Cerebellar nuclear complex (tissue), 1 donor: ENCODE measurements at regions not wholly inside any gene's neighbourhood (a gene's known extent, or its start where the extent isn't known, plus 50 kb on each side); places are given as distances from the start of the nearest gene placed in this dataset.
A peak's percentile ranks its signal among the peaks of the same experiment; 100 is the strongest.

Source experiments
- DNase-seq, 2 experiments: peaks; one replicate each; lab custom pipeline; 2025; lab: John Stamatoyannopoulos, UW

DNA sequence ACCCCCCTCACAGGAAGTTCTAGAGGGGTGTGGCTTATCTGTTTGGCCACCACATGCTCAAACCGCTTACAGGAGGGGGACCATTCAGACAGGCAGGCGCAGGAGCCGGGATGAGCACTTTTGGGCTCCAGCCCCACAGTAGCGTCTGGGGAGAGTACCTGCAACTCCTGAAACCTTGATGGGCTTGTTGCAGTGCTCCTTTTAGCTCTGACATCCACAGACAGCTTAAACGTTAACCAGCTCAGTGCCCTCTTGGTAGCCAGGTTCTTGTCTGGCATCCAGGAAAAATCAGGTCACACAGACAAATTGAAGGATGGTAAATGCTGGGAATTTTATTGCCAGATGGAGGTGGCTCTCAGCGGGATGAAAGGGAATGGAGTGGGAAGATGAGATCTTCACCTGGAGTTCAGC lies 326.3 kb downstream of the ETS1 start:
- peak in 1 of 2 experiments; percentile 60 for DNase-seq

DNA sequence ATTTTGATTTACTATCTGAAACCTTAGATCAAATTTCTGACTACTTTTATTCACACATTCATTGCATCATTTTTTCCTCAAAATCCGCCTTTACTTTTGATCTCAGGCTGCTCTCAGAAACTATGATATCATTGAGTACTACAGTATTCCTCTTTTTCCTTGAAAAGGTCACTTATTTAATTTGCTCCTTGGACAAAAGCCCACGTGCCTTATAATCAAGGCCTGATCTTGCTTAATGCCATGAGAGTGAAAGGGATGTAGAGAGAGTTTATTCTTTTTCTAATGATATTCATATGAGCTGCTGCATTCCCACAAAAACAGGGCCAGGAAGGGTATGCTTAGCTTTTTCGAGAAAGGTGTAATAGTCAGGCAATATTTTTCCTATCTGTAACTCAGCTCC lies 327.0 kb downstream of the ETS1 start:
- no peak for DNase-seq

DNA sequence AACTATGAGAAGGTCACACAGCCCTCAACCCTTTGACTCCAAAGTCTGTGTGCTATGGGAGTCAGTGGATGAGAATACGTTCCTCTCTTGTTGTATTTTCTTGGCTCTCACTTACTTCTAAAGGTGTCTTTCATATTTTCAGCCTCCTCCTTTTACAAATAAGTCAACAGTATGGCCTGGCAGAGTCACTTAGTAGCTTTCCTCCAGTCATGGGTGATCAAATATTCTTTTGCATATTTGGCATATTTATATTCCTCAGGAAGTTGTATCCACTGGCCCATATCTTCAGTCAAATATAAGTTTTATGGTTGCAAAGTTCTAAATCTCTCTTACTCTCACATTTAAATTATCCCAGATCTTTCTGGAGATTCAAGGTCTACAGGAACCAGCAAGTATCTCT lies 327.5 kb downstream of the ETS1 start:
- no peak for DNase-seq

- DNase-seq: no peak
These were observed 332.4 kb downstream of the ETS1 start for GRCh38 chr11:128254941-128255340.

- no peak for DNase-seq
These were observed 336.2 kb downstream of the ETS1 start for GRCh38 chr11:128251140-128251539.

- no peak for DNase-seq
These were observed 336.9 kb downstream of the ETS1 start for GRCh38 chr11:128250482-128250881.

GRCh38 chr11:128246810-128247594 lies 340.4 kb downstream of the ETS1 start:
- DNase-seq: no peak

GRCh38 chr11:128246364-128246801 lies 341.0 kb downstream of the ETS1 start:
- DNase-seq: no peak

GRCh38 chr11:128244871-128245270 lies 342.5 kb downstream of the ETS1 start:
- DNase-seq: no peak

GRCh38 chr11:128242451-128242850 lies 344.9 kb downstream of the ETS1 start:
- no peak for DNase-seq

DNA sequence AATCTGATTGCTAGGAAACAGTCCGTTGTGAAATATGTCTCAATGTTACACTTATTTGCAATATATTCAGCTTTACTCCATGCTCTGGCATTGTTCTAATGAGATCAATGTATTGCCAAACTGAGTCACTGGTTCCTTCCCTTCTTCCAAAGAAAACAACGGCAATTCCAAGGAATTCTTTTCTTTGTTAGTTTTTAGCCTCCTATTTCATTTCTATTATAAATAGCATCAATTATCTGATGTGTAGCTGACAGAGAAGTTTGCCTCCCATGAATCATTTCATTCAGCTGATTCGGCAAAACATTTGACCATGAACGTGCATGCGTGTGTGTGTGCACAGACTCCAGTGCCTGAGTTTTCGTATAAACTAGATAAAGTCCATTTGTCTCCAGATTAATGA lies 346.8 kb downstream of the ETS1 start:
- no peak for DNase-seq

DNA sequence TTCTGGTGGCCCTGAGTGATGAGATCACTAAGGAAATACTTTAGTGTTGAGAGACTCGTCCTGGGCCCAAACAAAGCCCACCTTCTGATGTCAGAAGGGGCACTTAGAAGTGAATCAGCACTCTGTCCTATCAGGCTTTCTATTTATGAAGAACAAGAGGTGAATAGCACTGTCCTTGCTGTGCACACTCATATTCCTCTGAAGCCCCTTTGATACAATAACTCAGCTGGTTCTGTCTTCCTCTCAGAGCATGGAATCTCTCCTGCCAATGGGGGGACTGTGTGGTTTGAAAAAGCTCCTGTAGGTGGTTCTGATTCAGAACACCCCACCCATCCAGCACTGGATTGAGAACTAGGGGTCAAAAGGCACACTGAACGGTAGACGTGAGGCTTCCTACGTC lies 348.1 kb downstream of the ETS1 start:
- no peak for DNase-seq

DNA sequence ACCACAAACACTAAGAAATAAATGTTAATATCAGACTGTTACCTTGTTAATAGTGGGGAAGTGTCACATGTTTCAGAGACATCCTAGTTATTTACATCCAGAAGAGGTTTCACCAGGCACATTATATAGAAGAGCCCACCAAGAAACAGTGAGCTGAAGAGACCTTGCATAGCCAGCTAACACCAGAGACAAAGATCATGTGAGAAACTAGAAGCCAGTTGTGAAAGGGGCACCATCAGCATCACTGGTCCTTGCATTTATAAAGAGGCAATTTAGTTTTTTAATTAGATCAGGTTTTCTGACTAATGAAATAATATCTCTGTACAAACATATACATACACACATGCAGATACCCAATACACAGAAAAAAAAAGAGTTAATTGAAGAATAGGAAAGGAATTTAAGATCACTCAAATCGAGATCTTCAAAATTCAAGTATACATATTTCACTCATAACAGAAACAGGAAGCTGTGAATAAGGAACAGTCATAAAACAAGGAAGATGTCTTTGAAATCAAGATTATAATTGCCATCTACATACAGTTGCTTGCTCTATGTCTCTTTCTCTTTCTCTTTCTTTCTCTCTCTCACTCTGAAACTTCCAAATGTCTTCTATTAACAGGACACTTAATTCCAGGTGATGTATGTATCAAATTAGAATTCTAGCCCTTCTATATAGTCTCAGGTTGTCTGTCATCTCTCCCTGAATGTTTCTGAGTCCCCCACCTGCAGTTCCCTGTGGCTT lies 348.7 kb downstream of the ETS1 start:
- no peak for DNase-seq

GRCh38 chr11:128236506-128237498 lies 350.6 kb downstream of the ETS1 start:
- no peak for DNase-seq

GRCh38 chr11:128235958-128236357 lies 351.4 kb downstream of the ETS1 start:
- no peak for DNase-seq

- no peak for DNase-seq
These were observed 351.9 kb downstream of the ETS1 start for GRCh38 chr11:128235426-128235825.

GRCh38 chr11:128234143-128234542 lies 353.2 kb downstream of the ETS1 start:
- no peak for DNase-seq

DNA sequence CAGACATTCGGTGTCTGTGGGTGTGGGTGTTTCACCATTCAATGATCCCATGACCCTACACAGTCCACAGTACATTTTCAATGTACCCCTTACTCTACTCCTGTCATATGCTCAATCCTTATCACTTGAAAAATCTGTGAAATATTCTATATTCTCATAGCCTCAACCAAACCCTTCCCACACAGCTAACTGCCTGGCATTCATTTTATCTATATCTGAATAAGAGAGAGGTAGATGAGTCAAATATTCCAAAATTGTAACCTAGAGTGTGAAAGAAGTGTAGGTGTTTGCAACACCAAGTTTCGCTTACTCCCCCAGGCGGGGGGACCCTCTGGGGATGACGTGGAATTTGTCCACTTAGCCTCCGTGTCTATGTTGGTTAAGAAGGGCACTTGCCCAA lies 354.8 kb downstream of the ETS1 start:
- DNase-seq: no peak

GRCh38 chr11:128231845-128232410 lies 355.4 kb downstream of the ETS1 start:
- no peak for DNase-seq

DNA sequence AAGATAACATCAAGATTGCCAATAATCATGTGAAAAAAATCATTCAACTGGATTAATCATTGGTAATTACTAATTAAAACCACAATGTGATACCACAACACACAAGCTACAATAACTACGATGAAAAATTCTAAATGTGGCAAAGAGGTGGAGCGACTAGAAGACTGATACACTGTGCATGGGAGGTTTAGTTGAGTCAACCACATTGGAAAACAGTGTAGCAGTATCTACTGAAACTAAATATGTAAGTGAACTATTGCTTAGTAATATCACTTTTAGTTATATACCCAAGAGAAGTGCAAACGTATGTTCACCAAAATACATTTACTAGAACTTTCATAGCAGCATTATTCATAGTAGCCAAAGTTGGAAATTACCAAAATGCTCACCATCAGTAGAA lies 359.9 kb downstream of the ETS1 start:
- DNase-seq: no peak

- DNase-seq: no peak
These were observed 361.1 kb downstream of the ETS1 start for GRCh38 chr11:128226106-128226716.
